GM12865 (cell line): ENCODE measurements at regions not wholly inside any gene's neighbourhood (a gene's known extent, or its start where the extent isn't known, plus 50 kb on each side); places are given as distances from the start of the nearest gene placed in this dataset.
"Not testable (repeated sequence)": the region's sequence is repeated elsewhere in the genome, so short reads cannot be mapped to it uniquely, and the experiment has no call there.

Source experiments
- DNase-seq: peaks from one replicate; pipeline ENCODE4 v3.0.0; 2010; ENCODE audit warnings: low read depth
- H3K4me3 ChIP-seq: 2 replicates; pipeline ENCODE4 v1.5.1; 2011; ENCODE audit warnings: mild to moderate bottlenecking, low read depth, low read length, control low read depth
- CTCF ChIP-seq: IDR thresholded peaks from 2 replicates; pipeline ENCODE4 v1.5.1; 2011; ENCODE audit warnings: low read length, control low read depth, low read depth, inconsistent platforms; ENCODE audit not compliant: insufficient read depth; ENCODE audit errors: missing control alignments

- no peak for TF ChIP-seq CTCF
Observed at GRCh38 chr12:37666069-37666781, 650.3 kb upstream of the ALG10B start.

GRCh38 chr12:37668557-37668956, 648.0 kb upstream of the ALG10B start:
- DNase-seq, H3K4me3 ChIP-seq: not testable (repeated sequence)

More at GRCh38 chr12:37666069-37666781, 650.3 kb upstream of the ALG10B start:
- no peak overlapping the region for H3K4me3 ChIP-seq
- DNase-seq, result no peak

- no peak overlapping the region for H3K4me3 ChIP-seq
- DNase-seq, result no peak
- peak; percentile 2 for TF ChIP-seq CTCF
Observed at GRCh38 chr12:37672655-37673260, 643.8 kb upstream of the ALG10B start.

GRCh38 chr12:37720846-37721245, 595.7 kb upstream of the ALG10B start:
- no peak for TF ChIP-seq CTCF
- H3K4me3 ChIP-seq, result no peak overlapping the region

GRCh38 chr12:37733856-37734255, 582.7 kb upstream of the ALG10B start:
- no peak for DNase-seq
- no peak for TF ChIP-seq CTCF
- no peak overlapping the region for H3K4me3 ChIP-seq

More at GRCh38 chr12:37720846-37721245, 595.7 kb upstream of the ALG10B start:
- no peak for DNase-seq
